ENCODE measurements at regions not wholly inside any gene's neighbourhood (a gene's known extent, or its start where the extent isn't known, plus 50 kb on each side); places are given as distances from the start of the nearest gene placed in this dataset.

DNA sequence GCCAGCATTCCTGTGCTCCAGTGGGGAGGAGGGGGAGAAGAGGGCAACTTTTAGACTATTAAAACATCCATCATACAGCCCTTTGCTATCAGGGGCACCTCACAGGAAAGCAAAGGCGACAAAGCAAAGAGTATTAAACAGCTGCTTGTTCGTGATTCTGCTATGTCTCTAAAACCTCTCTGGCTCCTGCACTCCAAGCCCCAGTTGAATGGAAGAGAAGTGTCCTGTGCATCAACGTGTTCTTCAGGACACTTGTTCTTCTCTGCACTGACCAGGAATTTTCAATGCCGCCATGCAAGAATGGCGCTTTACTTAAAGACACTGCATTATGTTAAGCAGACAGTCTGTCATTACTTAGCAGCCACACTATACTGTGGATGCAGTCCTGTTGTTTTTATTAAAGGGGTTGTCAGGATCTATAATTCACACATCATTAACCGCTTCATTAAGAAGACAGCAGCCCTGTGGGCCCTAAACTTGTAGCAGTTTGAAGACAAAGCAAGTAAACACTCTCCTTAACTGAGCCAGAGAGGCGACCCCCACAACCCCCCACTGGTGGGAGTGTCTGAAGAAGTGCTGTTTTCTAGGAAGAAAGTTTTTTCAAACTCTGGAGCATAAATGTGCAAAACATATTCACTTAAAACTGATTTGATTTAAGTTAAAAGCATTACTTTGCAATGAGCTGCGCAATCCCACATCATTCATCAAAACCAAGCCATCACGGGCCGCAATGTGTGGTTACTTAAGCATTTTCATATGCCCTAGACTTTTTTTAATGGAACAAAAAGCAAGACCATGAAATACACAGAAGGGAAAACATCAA is 164.5 kb downstream of the ZNF608 start:
- DNase-seq = no peak

DNA sequence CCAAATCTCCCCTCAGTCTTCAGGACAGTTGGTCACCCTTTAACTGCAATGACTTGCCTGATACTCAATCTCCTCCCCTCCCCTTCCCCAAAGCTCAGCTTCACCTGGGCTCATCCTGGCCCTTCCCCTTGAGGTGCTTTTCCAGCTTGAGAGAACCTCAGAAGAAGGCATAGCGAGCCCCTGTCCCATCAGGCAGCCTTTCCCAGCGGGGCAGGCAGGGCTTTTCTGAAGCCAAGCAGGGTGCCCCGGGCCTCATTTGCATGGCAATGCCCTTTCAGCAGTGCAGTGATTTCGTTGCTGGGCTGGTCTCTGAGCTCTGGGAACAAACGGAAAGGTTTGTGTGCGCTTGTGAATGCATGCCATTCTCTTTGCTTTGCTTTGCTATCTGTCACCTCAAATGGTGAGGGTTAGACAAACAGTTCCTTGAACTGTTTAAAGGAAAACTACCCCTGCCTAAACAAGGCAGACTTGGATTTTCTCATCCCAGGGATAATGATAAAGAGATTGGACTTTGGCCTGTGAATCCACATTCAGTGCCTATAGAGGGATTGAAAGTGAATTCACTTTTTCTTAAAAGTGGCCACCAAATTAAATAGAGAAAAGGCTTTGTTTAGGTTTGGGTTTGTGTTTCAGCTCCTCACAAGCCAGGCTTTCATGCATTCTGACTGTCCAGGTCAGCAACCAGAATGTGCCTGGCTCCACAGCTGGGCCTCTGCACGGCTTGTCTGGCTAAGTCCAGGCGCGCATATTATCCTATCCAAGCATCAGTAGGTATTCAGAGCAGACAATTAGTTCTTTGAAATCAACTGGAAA is 165.3 kb downstream of the ZNF608 start:
- peak in 1 of 2 donors; percentile 25 for DNase-seq

DNA sequence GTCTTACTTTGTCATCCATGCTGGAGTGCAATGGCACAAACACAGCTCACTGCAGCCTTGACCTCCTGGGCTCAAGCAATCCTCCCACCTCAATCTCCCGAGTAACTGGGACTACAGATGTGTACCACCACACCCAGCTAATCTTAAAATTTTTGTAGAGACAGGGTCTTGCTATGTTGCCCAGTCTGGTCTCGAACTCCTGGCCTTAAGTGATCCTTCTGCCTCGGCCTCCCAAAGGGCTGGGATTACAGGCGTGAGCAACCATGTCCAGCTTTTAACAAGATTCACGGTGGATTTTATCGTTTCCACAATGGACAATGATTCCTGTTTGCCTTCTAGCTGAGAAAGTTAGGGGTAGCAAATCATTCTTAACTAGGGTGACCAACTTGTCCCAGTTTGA is 165.9 kb downstream of the ZNF608 start:
- DNase-seq = no peak

DNA sequence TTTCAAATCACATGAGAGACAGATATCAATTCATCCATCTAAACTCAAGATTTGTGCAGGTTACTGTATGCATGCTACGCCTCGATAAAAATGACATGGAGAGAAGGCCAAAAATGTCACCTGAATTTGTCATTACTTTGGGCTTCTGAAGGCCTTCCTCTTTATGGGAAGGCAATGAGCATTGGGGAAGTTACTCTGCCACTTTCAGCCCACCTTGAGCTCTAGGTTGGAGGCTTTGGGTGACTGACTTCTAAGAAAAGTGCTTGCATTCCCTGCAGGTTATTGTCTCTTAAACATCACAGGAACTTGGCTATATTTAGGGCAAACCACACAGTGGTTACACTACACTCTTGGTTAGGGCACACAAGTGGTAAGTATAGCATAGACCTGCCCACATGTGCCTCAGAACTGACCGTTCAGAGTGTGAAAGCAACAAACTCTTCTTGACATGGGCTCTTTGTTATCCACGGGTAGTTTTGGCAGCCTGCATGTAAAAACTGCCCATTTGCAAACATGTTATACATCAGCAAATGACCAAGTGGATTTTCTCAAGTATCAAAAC is 169.5 kb downstream of the ZNF608 start:
- no peak for DNase-seq

DNA sequence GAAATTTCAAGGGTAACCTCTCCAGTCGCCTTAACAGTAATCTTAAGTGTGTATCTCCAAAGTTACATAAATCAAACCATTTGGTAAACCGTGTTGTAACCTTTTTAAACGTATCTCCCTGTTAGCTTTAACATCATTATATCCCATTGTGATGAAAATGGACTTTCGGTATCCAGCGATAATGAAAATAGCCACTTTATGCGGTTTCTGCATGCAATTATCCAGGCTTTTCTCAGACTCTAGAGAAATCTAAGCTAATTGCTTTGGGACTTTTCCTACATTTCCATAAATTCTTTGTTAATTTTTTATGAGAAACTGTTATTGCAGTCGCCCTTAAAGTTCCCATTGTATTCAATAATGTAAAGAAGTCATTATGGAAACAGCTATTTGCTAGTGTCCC is 170.7 kb downstream of the ZNF608 start:
- DNase-seq = no peak

DNA sequence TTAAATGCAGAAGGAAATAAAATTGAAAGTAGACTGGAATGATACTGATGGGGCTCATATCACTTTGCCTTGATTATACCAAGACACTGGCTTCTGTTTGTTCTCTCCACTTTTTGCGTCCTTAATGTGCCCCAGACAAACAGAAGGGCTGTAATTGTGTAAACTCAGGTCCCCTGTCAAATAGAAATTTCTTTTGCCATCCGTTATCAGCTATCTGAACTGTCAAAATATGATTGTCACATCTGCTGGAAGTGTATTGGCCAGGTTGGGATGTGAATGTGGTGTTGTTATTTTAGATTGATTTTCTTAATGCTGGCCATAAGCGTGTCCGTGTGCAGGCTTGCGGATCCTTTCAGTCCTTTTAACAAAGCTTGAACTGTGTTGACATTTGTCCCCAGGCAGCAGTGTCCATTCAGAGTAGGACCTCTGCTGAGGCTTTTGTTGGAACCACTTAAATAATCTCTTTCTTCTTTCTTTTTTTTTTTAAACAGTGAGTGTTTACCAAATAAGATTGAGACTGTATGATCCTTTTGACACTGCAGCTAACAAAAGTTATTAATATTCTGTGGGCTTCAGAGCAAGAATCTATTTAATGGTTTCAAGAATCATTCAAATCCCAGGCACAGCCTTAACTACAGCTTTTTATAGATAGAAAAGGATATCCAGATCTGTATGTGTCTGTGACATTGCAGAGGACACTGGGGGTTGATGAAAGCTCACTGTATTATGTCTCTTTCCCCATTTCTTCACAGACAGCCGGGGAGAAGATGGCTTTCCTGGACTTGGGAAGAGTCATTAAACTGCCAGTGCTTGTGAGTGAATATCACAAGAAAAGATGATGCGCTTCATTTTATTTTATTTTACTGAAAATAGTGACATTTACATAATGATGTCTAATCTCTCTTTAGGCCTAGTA is 171.7 kb downstream of the ZNF608 start:
- DNase-seq = peak; percentile 36 to 87

DNA sequence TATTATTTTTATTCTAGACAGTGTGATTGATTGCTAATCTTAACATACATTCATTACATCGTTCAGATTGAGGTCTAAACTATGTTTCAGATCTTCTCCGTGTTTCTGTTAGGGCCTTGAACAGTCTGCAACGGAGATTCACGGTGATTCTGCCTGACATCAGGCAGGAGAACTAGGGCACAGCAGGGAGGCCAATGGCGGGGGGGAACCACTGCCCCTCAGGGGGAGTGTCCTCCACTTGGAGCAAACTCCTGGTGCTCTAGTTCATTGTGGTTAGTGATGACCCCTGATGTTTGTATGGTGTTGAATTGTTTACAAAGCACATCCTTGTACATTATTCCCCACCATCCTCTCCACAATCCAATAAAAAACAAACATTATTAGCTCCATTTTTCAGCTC is 173.5 kb downstream of the ZNF608 start:
- DNase-seq = no peak

DNA sequence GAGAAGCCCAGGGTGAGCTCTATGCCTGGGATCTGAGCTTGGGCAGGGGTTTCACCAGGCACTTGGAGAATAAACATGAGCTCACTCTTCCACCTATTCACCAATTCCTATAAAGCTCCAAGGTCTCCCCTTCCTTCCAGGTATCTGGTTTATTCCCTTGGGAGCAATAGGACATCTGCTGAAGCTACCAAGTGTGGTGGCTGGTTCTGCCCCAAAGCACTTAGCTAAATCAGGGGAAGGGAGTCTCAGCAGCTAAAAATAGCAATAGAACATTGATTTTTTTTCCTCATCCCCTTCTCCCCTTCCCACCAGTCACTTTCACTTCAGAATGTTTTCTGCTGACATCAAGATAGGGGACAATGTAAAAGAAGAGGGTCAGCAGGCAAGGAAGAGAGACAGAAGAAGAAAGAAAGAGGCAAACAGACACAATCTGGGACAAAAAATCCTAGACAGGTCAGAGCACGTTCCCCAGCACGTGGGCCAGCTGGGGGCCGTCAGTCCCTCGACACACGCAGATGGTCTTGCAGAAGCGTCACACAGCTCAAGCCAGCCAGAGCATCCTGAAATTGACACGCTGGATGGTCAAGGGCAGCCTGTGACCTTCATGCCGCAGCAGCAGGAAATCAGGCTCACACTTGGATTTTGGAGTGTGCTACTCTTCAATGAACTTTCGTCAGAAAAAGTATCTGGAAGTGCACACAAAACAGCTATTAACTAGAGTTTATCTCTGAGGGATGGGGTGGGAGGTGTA is 176.0 kb downstream of the ZNF608 start:
- DNase-seq = no peak

DNA sequence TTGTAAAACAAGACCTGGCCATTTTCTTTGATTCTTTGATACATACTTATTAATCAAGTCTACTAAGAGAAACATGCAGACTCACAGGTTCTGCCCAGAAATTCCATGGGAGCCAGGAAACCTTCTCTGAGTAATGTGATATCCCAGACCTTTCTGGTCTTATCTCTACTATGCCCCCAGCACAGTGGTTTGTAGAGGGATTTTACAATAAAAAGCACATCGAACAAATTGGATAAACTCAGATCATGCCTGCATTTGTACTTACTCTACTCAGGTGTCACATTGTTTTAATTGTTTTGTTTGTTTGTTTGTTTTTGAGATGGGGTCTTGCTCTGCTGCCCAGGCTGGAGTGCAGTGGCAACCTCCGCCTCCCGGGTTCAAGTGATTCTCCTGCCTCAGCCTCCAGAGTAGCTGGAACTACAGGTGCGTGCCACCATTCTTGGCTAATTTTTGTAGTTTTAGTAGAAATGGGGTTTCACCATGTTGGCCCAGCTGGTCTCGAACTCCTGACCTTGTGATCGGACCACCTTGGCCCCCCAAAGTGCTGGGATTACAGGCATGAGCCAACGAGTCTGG is 179.5 kb downstream of the ZNF608 start:
- DNase-seq = no peak

DNA sequence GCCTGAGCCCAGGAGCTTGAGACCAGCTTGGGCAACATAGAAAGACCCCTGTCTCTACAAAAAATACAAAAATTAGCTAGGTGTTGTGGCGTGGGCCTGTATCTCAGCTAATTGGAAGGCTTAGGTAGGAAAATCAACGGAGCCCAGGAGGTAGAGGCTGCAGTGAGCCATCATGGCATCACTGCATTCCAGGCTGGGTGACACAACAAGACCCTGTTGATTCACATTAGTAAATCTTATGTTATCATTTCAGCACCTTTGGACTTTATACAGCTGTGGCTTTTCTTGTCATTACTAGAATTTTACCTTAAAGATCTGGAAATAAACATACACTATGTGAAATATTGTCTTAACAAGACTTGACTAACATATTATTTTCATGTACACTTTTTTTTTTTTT is 185.0 kb downstream of the ZNF608 start:
- no peak for DNase-seq

DNA sequence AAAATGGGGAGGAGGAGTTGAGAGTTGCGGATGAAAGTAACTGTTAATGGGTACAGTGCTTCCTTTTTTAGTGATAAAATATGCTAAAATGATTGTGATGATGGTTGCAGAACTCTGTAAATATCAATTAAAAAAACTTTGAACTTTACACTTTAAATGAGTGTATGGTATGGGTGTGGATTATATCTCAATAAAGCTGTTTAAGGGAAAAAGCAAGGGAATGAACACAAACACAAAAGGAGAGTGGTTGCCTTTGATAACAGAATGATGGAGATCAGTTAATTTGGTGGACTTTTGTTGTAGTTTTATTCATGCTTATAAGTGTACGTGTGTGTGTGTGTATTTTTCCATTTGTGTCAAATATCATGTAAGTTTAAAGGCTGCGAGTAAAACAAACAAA is 186.1 kb downstream of the ZNF608 start:
- no peak for DNase-seq

DNA sequence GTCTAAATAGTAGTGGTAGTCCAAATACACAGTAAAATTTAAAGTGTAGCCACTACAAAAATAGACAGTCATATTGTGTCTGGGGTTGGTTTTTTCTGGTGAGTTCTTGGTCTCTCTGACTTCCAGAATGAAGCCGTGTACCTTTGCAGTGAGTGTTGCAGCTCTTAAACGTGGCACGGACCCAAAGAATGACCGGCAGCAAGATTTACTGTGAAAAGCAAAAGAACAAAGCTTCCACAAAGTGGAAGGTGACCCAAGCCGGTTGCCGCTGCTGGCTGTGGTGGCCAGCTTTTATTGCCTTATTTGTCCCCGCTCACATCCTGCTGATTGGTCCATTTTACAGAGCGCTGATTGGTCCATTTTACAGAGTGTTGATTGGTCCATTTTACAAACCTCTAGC is 188.7 kb downstream of the ZNF608 start:
- DNase-seq = no peak

DNA sequence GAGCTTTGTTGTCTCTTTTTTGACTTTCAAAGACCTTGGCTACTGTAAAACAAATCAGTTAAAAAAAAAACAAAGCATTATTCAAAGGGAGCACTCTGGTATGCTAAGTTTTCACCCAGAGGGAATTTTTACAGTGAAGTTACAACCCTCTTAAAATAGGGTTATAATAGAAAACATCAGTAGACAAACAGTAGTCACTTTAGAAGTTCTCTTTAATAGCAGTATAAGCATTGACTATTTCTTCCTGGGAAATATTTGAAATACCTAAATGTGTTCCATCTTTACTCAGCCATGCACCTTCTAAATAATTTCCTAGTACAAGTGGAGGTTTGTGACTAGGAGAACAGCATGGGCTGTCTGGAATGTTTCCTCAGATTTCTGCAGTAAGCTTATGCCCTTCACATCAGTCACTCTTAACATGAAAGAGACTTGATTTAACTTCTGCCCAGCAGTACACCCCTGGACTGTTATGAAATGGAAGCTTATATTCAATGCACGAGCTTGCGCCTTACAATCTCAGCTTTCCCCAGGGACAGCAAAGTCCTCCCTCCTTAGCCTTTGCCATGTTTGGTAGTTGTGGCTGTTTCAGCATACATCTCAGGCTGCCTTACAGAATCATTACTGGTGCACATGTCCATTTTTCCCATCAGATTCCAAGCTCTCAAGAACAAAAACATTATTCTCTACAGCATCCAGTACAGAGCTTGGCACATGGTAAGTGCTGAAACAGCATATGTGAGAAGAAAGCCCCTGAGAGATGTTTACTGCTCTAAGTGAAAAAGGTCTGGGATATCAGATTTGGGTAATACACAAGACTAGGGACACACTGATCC is 191.5 kb downstream of the ZNF608 start:
- no peak for DNase-seq

DNA sequence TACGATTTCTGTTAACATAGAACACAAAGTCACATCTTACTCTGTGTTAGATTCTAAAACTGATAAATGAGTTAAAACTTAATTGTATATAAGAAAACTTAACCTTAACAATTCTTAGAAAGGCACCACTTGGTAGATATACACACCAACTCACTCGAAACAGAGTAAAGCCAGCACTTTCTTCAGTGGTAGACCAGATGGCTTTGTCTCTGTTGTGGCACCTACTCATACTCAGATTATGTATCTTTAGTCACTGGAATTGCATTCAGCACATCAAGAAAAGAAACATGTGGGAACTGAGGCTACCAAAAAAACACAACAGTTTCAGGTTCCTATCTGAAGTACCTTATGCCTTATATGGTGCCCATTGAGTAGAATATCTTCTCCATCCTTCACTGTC is 192.5 kb downstream of the ZNF608 start:
- no peak for DNase-seq

DNA sequence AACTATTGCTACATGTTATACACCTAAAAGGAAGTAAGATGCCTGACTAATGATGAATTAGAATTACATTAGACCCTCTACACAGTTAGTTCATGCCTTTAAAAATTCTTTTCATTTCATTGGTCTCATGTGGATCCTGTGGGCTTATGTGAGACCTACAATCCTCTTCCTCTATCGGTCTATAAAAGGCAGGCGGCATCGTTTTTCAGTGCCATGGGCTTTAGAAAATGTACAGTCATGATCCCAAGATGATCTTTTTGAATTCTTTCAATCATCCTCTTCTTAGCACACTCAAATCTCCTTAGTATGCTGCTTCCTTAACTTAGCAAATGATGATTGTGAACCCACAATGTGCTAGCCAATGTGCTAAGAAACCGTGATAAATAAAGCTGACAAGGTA is 193.9 kb downstream of the ZNF608 start:
- DNase-seq = no peak

DNA sequence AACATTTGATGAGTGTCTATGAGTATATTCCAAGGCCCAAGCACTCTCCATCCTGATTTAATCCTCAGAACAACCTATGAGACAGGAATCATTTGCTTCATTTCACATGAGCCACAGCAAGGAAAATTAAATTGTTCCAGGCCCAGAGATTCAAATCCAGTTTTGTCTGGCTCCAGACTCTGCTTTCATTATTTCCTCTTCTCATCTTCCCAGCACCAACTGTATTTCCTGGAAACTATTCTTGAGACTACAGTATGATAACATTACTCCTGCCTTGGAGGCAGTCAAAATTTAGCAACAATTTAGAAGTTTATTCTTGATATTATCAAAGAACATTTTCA is 194.5 kb downstream of the ZNF608 start:
- no peak for DNase-seq

DNA sequence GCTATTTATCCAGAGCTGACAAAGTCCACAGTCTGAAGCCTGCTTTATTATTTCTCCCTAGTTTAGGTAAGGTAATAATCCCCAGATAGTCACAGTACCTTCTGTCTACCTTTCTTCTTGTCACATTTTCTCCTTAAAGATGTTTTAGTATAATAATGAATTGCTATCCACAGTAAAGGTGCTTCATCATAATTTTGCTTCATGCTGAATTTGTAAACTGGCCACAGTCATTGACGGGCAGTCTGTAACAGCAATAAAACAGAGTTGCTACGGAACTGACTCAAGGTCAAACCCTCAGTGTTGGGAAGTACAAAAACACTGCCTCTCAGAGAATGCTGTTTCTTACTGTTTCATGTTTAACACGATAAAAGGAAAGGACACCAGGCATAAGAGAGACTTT is 195.7 kb downstream of the ZNF608 start:
- DNase-seq = no peak

DNA sequence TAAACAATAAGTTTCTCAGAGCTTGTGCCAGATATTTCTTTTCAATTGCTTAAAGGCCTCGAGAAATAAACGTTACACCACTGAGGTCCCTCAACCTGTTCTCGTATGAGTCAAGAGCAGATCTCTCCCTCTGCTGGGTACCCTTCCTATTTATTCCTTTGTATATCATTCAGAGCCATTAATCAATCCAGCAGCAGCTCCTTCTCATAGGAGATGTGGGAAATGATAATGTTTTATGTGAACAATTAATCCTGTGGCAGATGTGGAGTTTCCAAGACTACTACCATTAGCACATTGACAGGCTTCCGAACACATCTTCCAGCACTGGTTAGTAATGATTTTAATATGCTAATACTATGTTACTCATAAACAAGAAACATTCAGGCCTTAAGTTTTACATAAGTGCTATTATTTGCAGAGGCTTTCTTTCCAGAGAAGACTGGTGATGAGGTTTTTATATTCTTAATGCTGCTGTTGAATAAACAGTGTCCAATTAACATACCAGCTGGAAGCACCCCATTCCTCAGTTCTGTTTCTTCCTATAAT is 196.5 kb downstream of the ZNF608 start:
- DNase-seq = no peak

DNA sequence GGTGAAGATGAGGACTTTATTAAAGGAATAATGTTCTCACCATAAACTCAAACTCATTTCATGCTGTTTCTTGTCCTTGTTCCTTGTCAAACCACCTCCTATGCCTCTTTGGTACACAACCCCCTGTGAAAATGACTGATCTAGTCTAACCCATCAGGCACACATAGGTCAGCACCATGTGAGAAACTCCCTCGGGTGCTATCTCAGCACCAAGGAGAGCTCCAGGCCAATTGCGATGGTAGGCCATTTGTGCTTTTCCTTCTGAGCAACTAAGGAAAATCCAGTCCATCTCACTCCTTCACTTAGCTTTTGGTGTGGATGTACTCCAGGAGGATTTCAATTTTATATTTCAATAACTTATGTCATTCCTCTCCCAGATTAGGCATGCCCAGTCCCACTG is 199.8 kb downstream of the ZNF608 start:
- no peak for DNase-seq

DNA sequence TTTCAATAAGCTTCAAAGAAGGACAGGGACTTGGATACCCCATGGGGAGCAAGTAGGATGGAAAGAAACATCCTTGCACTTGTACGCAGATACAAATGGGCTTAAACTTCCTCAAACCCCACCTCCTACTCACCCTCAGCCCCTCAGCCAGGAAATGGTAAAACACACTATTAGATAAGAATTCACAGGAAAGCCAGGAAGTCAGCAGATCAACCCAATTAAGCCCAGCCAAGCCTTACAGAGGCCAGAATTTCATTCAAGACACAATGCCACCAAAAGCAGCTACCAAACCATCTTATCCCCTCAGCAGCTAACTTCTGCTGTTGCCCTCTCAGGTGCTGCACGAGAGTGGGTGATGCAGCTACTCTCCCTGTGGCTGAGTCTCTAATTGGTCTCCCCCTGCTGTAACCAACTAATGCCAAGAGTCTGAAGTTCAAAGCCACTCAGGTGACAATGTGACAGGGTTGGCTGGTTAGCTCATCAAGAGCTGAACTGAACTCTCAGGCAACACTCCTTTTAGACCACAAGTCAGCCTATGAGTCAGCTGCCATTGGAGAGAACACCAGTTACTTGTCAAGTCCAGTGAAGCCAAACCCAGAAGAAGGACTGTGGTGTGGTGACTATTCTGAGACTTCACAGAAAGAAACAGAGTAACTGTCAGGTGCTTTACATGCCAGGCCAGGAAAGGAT is 201.9 kb downstream of the ZNF608 start:
- no peak for DNase-seq
